Adrenal gland (tissue), 5 donors: ENCODE measurements at regions not wholly inside any gene's neighbourhood (a gene's known extent, or its start where the extent isn't known, plus 50 kb on each side); places are given as distances from the start of the nearest gene placed in this dataset.

ENCODE experiments used
- CTCF ChIP-seq, 6 experiments: fragments of 450-650 bp in 4 of 6; fragments of 200-600 bp in 2 of 6; sonication (generic) in 1 of 6; IDR thresholded peaks; 1 replicate in 5 of 6; 2 replicates in 1 of 6; pipeline versions ENCODE4 v1.5.1 to v1.8.0; 2016 to 2021; ENCODE audit warnings: antibody characterized with exemption in 6 of 6, mild to moderate bottlenecking in 2 of 6, moderate library complexity in 1 of 6
- POLR2A ChIP-seq, 2 donors: fragments of 450-650 bp; IDR thresholded peaks; one replicate each; pipeline ENCODE4 v1.6.1; 2017; ENCODE audit warnings: antibody characterized with exemption in 2 of 2, mild to moderate bottlenecking in 2 of 2, moderate library complexity in 1 of 2
- donor health status: DM: no; HTN: no; CAD: no.

GRCh38 chr15:21269121-21269520 lies 171.2 kb downstream of the POTEB3 start:
- no peak for TF ChIP-seq CTCF (IDR thresholded peaks at IDR 0.05)
- TF ChIP-seq POLR2A (IDR thresholded peaks at IDR 0.05) = no peak
